ENCODE measurements at regions not wholly inside any gene's neighbourhood (a gene's known extent, or its start where the extent isn't known, plus 50 kb on each side); places are given as distances from the start of the nearest gene placed in this dataset.

DNA sequence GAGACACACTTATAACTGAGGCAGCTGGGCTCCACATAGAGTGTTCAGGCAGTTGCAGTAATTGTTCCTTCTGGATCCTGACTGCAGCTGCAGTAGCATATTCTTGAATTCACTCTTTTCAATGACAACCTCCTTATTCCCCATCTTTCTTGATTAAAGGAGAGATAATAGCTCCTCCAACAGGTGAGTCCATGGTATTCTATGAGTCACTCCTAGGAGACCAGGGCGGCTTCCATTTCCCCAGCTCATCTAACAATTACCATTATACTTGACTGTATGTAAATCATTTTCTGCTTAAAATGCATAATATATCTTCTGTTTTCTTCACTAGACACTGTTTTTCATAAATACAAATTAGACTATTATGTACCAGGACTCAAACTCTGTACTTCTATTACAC lies 62.4 kb downstream of the TENT5A start:
- Histone ChIP-seq H3K27ac (ENCODE audit: low read depth, low read length, poor library complexity, severe bottlenecking) (no peak overlapping the region), H3K9me2 (ENCODE audit: insufficient read depth, low read length) (no peaks in the 10 kb centered on the region), H3K36me3 (ENCODE audit: insufficient read depth, low read length) (no peaks in the 10 kb centered on the region), H3K4me3 (ENCODE audit: low read depth, low read length, poor library complexity, severe bottlenecking) (no peak overlapping the region), H3K4me2 (ENCODE audit: low read length) (no peak overlapping the region), H2AFZ (ENCODE audit: low read length) (no peak overlapping the region), H3K4me1 (ENCODE audit: insufficient read depth, low read length, poor library complexity, severe bottlenecking) (no peaks in the 10 kb centered on the region), H3K9me3 (ENCODE audit: low read length) (no peaks in the 10 kb centered on the region), H3K79me2 (ENCODE audit: insufficient read depth, low read depth, low read length) (no peaks in the 10 kb centered on the region), H4K20me1 (ENCODE audit: insufficient read depth, low read length) (no peaks in the 10 kb centered on the region)
- ChIA-PET POLR2A (no interaction called here), CTCF (ENCODE audit: unreplicated experiment) (no interaction called here)
- DNase-seq (ENCODE audit: low spot score): no peak
- no TSS peak for BruUV-seq (replicated peaks)
- no peak for TF ChIP-seq EZH2phosphoT487 (IDR thresholded peaks at IDR 0.05; ENCODE audit: borderline replicate concordance, low read depth, low read length)
- TF ChIP-seq, protein P1, sequence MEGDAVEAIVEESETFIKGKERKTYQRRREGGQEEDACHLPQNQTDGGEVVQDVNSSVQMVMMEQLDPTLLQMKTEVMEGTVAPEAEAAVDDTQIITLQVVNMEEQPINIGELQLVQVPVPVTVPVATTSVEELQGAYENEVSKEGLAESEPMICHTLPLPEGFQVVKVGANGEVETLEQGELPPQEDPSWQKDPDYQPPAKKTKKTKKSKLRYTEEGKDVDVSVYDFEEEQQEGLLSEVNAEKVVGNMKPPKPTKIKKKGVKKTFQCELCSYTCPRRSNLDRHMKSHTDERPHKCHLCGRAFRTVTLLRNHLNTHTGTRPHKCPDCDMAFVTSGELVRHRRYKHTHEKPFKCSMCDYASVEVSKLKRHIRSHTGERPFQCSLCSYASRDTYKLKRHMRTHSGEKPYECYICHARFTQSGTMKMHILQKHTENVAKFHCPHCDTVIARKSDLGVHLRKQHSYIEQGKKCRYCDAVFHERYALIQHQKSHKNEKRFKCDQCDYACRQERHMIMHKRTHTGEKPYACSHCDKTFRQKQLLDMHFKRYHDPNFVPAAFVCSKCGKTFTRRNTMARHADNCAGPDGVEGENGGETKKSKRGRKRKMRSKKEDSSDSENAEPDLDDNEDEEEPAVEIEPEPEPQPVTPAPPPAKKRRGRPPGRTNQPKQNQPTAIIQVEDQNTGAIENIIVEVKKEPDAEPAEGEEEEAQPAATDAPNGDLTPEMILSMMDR (conservative IDR thresholded peaks at IDR 0.05; ENCODE audit: low read length): no peak
- intact Hi-C loops (cut with micrococcal nuclease; ENCODE audit: unreplicated experiment): no loop called here

DNA sequence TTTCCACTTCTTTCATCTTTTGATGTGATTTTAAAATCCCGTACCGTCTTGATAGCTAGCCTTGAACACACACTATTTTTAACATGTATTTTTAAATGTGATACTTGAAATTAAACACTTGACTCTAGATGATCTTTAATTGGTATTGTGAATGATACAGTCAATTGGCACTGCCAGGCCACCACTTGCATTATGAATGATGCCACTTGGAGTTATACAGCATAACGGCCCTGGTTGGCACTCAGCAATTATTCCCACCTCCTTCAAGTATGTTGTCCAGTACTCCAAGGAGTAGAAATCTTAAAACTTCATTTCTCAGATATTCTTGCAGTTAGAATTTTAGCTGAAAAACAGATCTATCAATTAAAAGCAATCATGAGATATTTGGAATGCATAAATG lies 62.9 kb downstream of the TENT5A start:
- TF ChIP-seq EZH2phosphoT487 (IDR thresholded peaks at IDR 0.05; ENCODE audit: borderline replicate concordance, low read depth, low read length): no peak
- TF ChIP-seq, protein P1 (conservative IDR thresholded peaks at IDR 0.05; ENCODE audit: low read length): no peak
- no peaks in the 10 kb centered on the region for H3K36me3 ChIP-seq (ENCODE audit: insufficient read depth, low read length)
- no peak overlapping the region for H3K4me2 ChIP-seq (ENCODE audit: low read length)
- CTCF ChIA-PET (ENCODE audit: unreplicated experiment): no interaction called here
- POLR2A ChIA-PET: no interaction called here
- H3K79me2 ChIP-seq (ENCODE audit: insufficient read depth, low read depth, low read length): no peaks in the 10 kb centered on the region
- no peaks in the 10 kb centered on the region for H3K9me2 ChIP-seq (ENCODE audit: insufficient read depth, low read length)
- no peak for DNase-seq (ENCODE audit: low spot score)
- no peaks in the 10 kb centered on the region for H3K9me3 ChIP-seq (ENCODE audit: low read length)
- BruUV-seq (replicated peaks): no TSS peak
- H3K4me1 ChIP-seq (ENCODE audit: insufficient read depth, low read length, poor library complexity, severe bottlenecking): no peaks in the 10 kb centered on the region
- H3K27ac ChIP-seq (ENCODE audit: low read depth, low read length, poor library complexity, severe bottlenecking): no peak overlapping the region
- no peaks in the 10 kb centered on the region for H4K20me1 ChIP-seq (ENCODE audit: insufficient read depth, low read length)
- no peak overlapping the region for H2AFZ ChIP-seq (ENCODE audit: low read length)
- no peak overlapping the region for H3K4me3 ChIP-seq (ENCODE audit: low read depth, low read length, poor library complexity, severe bottlenecking)
- intact Hi-C loops (cut with micrococcal nuclease; ENCODE audit: unreplicated experiment): no loop called here

DNA sequence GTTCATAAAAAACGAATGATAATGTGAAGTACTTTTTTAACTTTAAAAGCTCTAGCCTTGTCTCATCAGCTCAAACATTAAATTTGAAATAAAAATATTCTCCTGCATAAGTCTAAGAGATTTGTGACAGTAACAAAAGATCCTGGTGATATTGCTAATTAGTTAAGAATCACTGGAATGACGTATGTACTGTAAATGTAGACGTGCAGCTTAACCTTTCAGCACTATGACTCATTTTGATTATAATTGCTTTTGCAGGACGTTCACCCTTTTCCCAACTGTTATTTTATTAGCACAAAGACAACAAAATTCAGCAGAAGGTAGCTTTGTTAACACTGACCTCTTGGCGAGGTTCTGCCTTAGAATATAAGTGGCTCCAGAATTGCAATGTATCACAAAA lies 68.6 kb downstream of the TENT5A start:
- Histone ChIP-seq H2AFZ (ENCODE audit: low read length) (no peak overlapping the region), H3K36me3 (ENCODE audit: insufficient read depth, low read length) (no peaks in the 10 kb centered on the region), H4K20me1 (ENCODE audit: insufficient read depth, low read length) (no peaks in the 10 kb centered on the region), H3K4me2 (ENCODE audit: low read length) (no peak overlapping the region), H3K27ac (ENCODE audit: low read depth, low read length, poor library complexity, severe bottlenecking) (no peak overlapping the region), H3K4me1 (ENCODE audit: insufficient read depth, low read length, poor library complexity, severe bottlenecking) (no peaks in the 10 kb centered on the region), H3K9me3 (ENCODE audit: low read length) (no peaks in the 10 kb centered on the region), H3K9me2 (ENCODE audit: insufficient read depth, low read length) (no peaks in the 10 kb centered on the region), H3K4me3 (ENCODE audit: low read depth, low read length, poor library complexity, severe bottlenecking) (no peak overlapping the region), H3K79me2 (ENCODE audit: insufficient read depth, low read depth, low read length) (no peaks in the 10 kb centered on the region)
- no peak for DNase-seq (ENCODE audit: low spot score)
- TF ChIP-seq, protein P1 (conservative IDR thresholded peaks at IDR 0.05; ENCODE audit: low read length): no peak
- no peak for TF ChIP-seq EZH2phosphoT487 (IDR thresholded peaks at IDR 0.05; ENCODE audit: borderline replicate concordance, low read depth, low read length)
- CTCF ChIA-PET (ENCODE audit: unreplicated experiment): no interaction called here
- BruUV-seq (replicated peaks): no TSS peak
- intact Hi-C loops (cut with micrococcal nuclease; ENCODE audit: unreplicated experiment): no loop called here
- POLR2A ChIA-PET: no interaction called here
